ENCODE measurements at regions not wholly inside any gene's neighbourhood (a gene's known extent, or its start where the extent isn't known, plus 50 kb on each side); places are given as distances from the start of the nearest gene placed in this dataset.

DNA sequence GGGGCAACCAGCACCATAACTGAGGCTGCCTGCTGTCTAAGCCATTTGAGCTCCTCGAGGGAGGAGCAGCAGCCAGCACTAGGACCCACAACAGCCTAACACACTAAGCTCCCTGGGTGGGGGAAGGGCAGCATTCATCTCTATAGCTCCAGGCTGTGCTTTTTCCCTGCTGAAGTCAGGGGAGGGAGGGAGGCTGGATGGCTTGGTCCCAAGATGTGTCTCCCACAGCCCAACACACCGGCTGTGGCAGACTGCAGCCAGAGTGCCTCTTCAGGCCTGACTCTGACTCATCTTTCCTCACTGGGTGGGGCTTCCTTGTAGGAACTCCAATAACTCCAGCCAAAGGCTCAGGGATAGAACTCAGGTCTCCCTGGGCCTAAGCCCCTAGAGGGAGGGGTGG, 296.3 kb downstream of the PRDM2 start:
- no TSS peak for BruUV-seq (replicated peaks)
- dilution Hi-C loops (cut with MboI; ENCODE audit: extremely low pct_ligation_motif_present, low sequenced_read_pairs), result no loop called here
- POLR2A ChIA-PET, result no interaction called here

GRCh38 chr1:14003552-14003951, 303.6 kb downstream of the PRDM2 start:
- H2AFZ ChIP-seq (ENCODE audit: low read depth, low read length), result no peak overlapping the region
- no peak overlapping the region for H3K4me3 ChIP-seq (replicated peaks in 1 of 3; ENCODE audit: insufficient read depth in 1 of 3, low read depth in 1 of 3, low read length in 3 of 3)
- H3K4me2 ChIP-seq (ENCODE audit: insufficient read depth, low read length), result no peak overlapping the region
- TF ChIP-seq CTCF (IDR thresholded peaks at IDR 0.05; ENCODE audit: extremely low read depth in 1 of 2, insufficient read depth in 1 of 2, low read depth in 1 of 2, low read length in 2 of 2), result no peak
- no peak for TF ChIP-seq MAX (IDR thresholded peaks at IDR 0.05; ENCODE audit: insufficient read depth, insufficient read length)
- TF ChIP-seq MYC (IDR thresholded peaks at IDR 0.05; ENCODE audit: low read depth, low read length), result no peak
- TF ChIP-seq JUN (IDR thresholded peaks at IDR 0.05; ENCODE audit: borderline replicate concordance, insufficient read depth, insufficient read length, low read depth), result no peak
- no peak for TF ChIP-seq POLR2AphosphoS5 (IDR thresholded peaks at IDR 0.05; ENCODE audit: insufficient read depth, low read depth, low read length)
- no peak for TF ChIP-seq POLR2A (IDR thresholded peaks at IDR 0.05; ENCODE audit: low read depth, low read length)
- no peak for TF ChIP-seq GATA2 (IDR thresholded peaks at IDR 0.05; ENCODE audit: insufficient read depth, insufficient read length, low read depth, low read length)
- TF ChIP-seq EZH2 (IDR thresholded peaks at IDR 0.05; ENCODE audit: borderline replicate concordance, low read depth, low read length, severe bottlenecking), result no peak
- TF ChIP-seq FOS (IDR thresholded peaks at IDR 0.05; ENCODE audit: borderline replicate concordance, insufficient read depth, low read length), result no peak
- H3K9me1 ChIP-seq (replicated peaks; ENCODE audit: control insufficient read depth, extremely low read depth, insufficient read depth, low read length), result no peaks in the 10 kb centered on the region
- no peaks in the 10 kb centered on the region for H3K27me3 ChIP-seq (ENCODE audit: control insufficient read depth in 2 of 2, insufficient read depth in 2 of 2, low read length in 2 of 2)
- H3K4me1 ChIP-seq (ENCODE audit: control insufficient read depth, extremely low read depth, insufficient read depth, low read length), result no peaks in the 10 kb centered on the region
- no TSS peak for BruUV-seq (replicated peaks)
- H3K79me2 ChIP-seq (ENCODE audit: control insufficient read depth, insufficient read depth, low read length), result no peaks in the 10 kb centered on the region
- H3K9me3 ChIP-seq (replicated peaks; ENCODE audit: control insufficient read depth, insufficient read depth, low read length), result no peaks in the 10 kb centered on the region
- no peaks in the 10 kb centered on the region for H4K20me1 ChIP-seq (replicated peaks; ENCODE audit: control insufficient read depth, extremely low read depth, insufficient read depth, low read length)
- POLR2A ChIA-PET, result no interaction called here
- dilution Hi-C loops (cut with MboI; ENCODE audit: extremely low pct_ligation_motif_present, low sequenced_read_pairs) (no loop called here), intact Hi-C loops (cut with micrococcal nuclease) (no loop called here)
- no peak for FAIRE-seq
- H3K27ac ChIP-seq (ENCODE audit: insufficient read depth, low read depth, low read length), result no peak overlapping the region
- H3K36me3 ChIP-seq (ENCODE audit: control insufficient read depth in 2 of 2, extremely low read depth in 1 of 2, insufficient read depth in 2 of 2, low read length in 2 of 2), result no peaks in the 10 kb centered on the region
- CTCF ChIA-PET, result no interaction called here
- DNase-seq (ENCODE audit: low read depth, low spot score), result no peak
- no peak overlapping the region for H3K9ac ChIP-seq (replicated peaks; ENCODE audit: extremely low read depth, insufficient read depth, low read length)

More for the DNA sequence above, 296.3 kb downstream of the PRDM2 start:
- no peak for FAIRE-seq
- no peak overlapping the region for H3K4me2 ChIP-seq (ENCODE audit: insufficient read depth, low read length)
- intact Hi-C loops (cut with micrococcal nuclease), result no loop called here
- no peak for TF ChIP-seq MYC (IDR thresholded peaks at IDR 0.05; ENCODE audit: low read depth, low read length)
- H3K27ac ChIP-seq (ENCODE audit: insufficient read depth, low read depth, low read length), result no peak overlapping the region
- H3K9me3 ChIP-seq (replicated peaks; ENCODE audit: control insufficient read depth, insufficient read depth, low read length), result peaks cover 2% of the 10 kb centered on the region
- H3K27me3 ChIP-seq (ENCODE audit: control insufficient read depth in 2 of 2, insufficient read depth in 2 of 2, low read length in 2 of 2), result no peaks in the 10 kb centered on the region
- H4K20me1 ChIP-seq (replicated peaks; ENCODE audit: control insufficient read depth, extremely low read depth, insufficient read depth, low read length), result no peaks in the 10 kb centered on the region
- no peaks in the 10 kb centered on the region for H3K36me3 ChIP-seq (ENCODE audit: control insufficient read depth in 2 of 2, extremely low read depth in 1 of 2, insufficient read depth in 2 of 2, low read length in 2 of 2)
- H3K9me1 ChIP-seq (replicated peaks; ENCODE audit: control insufficient read depth, extremely low read depth, insufficient read depth, low read length), result no peaks in the 10 kb centered on the region
- H3K4me1 ChIP-seq (ENCODE audit: control insufficient read depth, extremely low read depth, insufficient read depth, low read length), result no peaks in the 10 kb centered on the region
- H2AFZ ChIP-seq (ENCODE audit: low read depth, low read length), result no peak overlapping the region
- H3K4me3 ChIP-seq (replicated peaks in 1 of 3; ENCODE audit: insufficient read depth in 1 of 3, low read depth in 1 of 3, low read length in 3 of 3), result no peak overlapping the region
- no peak overlapping the region for H3K9ac ChIP-seq (replicated peaks; ENCODE audit: extremely low read depth, insufficient read depth, low read length)
- no peaks in the 10 kb centered on the region for H3K79me2 ChIP-seq (ENCODE audit: control insufficient read depth, insufficient read depth, low read length)
- no peak for DNase-seq (ENCODE audit: low read depth, low spot score)
- CTCF ChIA-PET, result no interaction called here
